ENCODE measurements at regions not wholly inside any gene's neighbourhood (a gene's known extent, or its start where the extent isn't known, plus 50 kb on each side); places are given as distances from the start of the nearest gene placed in this dataset.

- DNase-seq (ENCODE audit: low read depth in 3 of 3): no peak
Measured at GRCh38 chr20:48205281-48205782, 420.1 kb upstream of the SULF2 start.

DNA sequence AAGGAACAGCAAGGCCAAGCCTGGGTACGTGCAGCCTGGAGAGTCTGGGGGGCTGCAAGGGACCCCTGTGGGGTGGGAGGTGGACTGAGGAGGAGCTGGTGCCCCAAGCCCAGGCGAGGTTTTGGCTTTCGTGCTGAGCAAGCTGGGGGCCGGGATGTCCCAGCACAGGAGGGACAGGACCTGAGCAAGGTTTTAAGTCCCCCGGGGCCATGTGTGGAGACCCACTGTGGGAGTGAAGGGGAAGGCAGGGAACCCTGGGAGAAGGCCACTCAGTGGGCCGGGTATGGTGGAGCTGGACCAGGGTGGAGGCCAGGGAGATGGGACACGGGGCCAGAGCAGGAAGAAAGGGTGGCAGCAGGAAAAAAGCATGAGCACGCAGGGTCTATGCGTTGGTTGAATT lies 419.2 kb upstream of the SULF2 start:
- DNase-seq (ENCODE audit: low read depth in 3 of 3): no peak

- no peak for DNase-seq (ENCODE audit: low read depth in 3 of 3)
Measured at GRCh38 chr20:48203252-48203651, 418.0 kb upstream of the SULF2 start.

DNA sequence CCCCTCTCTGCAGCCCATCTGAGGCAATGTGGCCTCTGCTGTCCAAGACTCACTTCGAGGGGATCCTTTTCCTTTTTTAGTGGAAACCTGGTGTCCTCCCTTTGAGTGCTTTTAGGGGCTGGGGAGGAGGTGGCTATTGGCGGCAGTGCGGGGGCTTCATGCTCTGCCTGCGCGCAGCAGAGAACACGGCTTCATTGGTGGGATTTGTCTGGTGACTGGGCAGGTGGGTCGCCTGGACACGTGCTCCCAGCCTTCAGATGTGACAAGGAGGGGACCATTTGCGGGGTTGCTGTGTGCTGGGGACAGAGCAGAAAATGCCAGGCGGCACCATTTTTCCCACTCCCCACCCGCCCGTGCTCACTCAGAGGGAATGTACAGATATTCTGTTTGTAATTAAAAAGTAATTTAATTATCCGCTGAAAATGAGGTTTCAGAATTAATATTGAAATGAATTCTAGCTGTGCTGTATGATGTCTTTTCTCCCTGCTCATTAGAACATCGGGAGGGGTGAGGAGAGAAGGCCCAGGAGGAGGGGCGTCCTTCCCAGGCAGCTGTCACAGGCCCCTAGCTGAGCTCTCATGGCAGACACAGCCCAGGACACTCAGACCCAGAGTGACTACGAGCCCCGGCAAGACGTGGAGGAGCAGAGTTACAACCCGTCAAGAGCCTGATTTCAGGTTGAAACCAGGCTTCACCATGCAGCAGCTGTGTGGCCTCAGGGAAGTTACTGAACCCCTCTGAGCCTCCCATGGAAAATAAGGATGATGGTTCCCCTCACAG lies 417.2 kb upstream of the SULF2 start:
- no peak for DNase-seq (ENCODE audit: low read depth in 3 of 3)

GRCh38 chr20:48201885-48202284 lies 416.6 kb upstream of the SULF2 start:
- DNase-seq (ENCODE audit: low read depth in 3 of 3): no peak

DNA sequence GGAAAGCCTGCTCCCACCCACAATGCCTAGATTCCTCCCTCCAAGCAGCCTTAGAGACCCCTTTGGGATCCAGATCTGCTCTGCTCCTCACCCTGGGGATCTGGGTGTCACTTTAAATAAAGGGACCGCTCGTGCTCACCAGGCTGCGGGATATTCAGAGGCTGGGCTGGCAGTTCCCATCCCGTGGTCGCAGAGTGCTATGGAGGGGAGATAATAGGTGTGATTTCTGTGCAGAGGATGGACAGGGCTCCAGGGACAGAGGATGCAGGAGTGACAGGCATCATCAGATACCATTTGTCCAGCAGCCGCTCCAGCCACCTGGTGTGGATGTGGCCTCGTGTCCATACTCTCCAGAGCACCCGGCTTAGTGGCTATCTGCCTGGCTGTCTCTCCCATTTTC lies 415.9 kb upstream of the SULF2 start:
- DNase-seq (ENCODE audit: low read depth in 3 of 3): no peak

DNA sequence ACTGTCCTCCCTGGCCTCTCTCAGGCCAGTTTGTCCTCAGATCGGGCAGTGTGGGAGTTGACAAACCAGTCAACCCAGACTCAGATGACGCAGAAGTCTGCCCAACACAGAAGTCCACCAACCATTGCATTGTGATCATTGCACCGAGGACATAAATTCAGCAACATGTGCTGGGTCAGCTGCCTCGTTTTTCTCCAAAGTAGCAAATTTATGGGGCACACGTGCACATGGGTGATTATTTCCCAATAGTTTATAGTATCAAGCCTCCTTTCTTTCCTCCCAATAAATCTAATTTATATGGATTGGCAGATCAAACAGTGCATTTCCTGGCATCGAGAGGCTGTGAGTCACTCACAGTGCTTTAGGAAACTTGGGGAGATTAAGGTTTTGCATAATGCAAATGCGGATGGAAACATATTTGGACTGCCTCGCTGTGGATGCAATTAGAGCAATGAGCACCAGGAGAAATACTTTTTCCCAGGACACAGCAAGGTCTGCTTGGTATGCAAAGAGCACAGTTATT lies 413.7 kb upstream of the SULF2 start:
- no peak for DNase-seq (ENCODE audit: low read depth in 3 of 3)

GRCh38 chr20:48197066-48197465 lies 411.8 kb upstream of the SULF2 start:
- DNase-seq (ENCODE audit: low read depth in 3 of 3): no peak

DNA sequence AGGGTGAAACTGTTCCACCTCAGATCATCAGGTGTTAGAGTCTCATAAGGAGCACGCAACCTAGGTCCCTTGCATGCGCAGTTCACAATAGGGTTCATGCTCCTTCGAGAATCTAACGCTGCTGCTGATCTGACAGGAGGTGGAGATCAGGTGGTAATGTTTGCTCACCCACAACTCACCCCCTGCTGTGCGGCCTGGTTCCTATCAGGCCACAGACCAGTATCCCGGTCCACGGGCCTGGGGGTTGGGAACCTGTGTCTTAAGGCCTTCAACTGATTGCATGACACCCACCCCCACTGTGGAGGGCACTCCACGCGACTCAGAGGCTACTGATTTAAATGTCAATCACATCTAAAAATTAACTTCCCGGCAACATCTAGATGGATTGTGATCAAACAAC lies 411.2 kb upstream of the SULF2 start:
- DNase-seq (ENCODE audit: low read depth in 3 of 3): no peak

GRCh38 chr20:48196001-48196400 lies 410.7 kb upstream of the SULF2 start:
- DNase-seq (ENCODE audit: low read depth in 3 of 3): no peak

- no peak for DNase-seq (ENCODE audit: low read depth in 3 of 3)
Measured at GRCh38 chr20:48195121-48195870, 410.0 kb upstream of the SULF2 start.

- DNase-seq (ENCODE audit: low read depth in 3 of 3): no peak
Measured at GRCh38 chr20:48194583-48194982, 409.3 kb upstream of the SULF2 start.

- DNase-seq (ENCODE audit: low read depth in 3 of 3): no peak
Measured at GRCh38 chr20:48193627-48194425, 408.5 kb upstream of the SULF2 start.

DNA sequence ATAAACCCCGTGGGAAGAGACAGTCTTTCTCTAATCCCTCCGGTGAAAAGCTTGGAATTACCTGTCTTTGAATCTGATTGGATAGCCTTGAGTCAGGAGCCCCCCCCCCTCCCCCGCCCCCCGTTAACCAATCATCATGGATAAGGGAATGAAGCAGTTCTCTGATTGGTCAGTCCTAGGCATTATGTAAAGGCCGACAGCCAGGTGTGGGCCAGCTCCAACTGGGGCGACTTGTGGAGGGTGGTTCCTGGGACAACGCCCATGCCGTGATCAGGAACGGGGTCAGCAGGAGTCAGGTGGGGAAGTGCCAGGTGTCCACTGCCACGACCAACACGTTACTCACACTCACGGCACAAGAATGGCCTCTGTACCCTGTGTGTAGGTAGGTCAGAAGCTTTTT lies 406.8 kb upstream of the SULF2 start:
- no peak for DNase-seq (ENCODE audit: low read depth in 3 of 3)

- no peak for DNase-seq (ENCODE audit: low read depth in 3 of 3)
Measured at GRCh38 chr20:48191200-48191599, 405.9 kb upstream of the SULF2 start.

GRCh38 chr20:48190757-48191156 lies 405.5 kb upstream of the SULF2 start:
- DNase-seq (ENCODE audit: low read depth in 3 of 3): no peak

DNA sequence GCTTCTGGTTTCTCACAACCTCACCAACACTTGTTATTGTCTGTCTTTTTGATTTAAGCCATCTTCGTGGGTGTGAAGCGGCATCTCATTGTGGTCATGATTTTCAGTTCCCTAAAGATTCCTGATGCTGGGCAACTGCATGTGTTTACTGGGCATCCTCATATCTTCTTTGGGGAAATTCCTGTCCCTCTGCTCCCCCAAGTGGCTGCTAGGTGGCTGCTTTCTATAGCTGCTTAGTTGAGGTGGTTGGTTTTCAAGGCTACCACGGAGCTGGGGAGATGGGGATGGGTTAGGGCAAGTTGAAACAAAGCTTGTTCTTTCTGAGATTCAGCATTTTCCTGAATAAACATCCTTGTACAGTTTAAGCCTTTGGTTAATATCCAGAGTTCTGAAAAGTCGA lies 403.9 kb upstream of the SULF2 start:
- no peak for DNase-seq (ENCODE audit: low read depth in 3 of 3)

DNA sequence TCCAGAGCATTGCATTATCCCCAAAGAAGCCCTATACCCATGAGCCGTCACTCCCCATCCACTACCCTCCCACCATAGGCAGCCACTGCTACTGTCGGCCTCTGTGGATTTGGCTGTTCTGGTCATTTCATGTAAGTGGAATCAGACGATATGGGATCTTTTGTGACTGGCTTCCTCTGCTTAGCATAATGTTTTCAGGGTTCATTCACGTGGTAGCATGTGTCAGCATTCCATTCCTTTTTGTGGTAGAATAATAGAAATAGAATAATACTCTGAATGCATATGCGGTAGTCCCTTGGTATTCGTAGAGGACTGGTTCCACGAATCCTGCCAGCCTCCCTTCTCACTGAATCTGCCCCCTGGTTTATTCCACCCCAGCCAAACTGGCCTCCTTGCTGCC lies 402.6 kb upstream of the SULF2 start:
- DNase-seq (ENCODE audit: low read depth in 3 of 3): no peak

GRCh38 chr20:48186915-48187314 lies 401.6 kb upstream of the SULF2 start:
- DNase-seq (ENCODE audit: low read depth in 3 of 3): no peak

DNA sequence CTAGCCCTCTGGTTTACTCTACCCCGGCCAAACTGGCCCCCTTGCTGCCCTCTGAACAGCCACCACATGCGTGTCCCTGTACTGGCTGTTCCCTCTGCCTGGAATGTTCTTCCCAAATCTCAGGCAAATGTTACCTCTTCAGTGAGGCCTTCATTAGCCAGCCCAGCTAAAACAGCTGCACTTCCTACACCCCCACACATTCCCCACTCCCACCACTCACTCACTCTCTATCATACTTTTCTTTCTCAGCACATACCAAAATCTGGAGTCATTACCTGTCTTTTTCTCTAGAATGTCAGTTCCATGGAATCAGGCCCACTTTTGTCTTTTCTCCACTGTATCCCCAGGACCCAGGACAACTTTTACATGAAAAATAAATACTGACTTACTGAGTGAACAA lies 401.2 kb upstream of the SULF2 start:
- DNase-seq (ENCODE audit: low read depth in 3 of 3): no peak

- DNase-seq (ENCODE audit: low read depth in 3 of 3): no peak
Measured at GRCh38 chr20:48184229-48184628, 398.9 kb upstream of the SULF2 start.

DNA sequence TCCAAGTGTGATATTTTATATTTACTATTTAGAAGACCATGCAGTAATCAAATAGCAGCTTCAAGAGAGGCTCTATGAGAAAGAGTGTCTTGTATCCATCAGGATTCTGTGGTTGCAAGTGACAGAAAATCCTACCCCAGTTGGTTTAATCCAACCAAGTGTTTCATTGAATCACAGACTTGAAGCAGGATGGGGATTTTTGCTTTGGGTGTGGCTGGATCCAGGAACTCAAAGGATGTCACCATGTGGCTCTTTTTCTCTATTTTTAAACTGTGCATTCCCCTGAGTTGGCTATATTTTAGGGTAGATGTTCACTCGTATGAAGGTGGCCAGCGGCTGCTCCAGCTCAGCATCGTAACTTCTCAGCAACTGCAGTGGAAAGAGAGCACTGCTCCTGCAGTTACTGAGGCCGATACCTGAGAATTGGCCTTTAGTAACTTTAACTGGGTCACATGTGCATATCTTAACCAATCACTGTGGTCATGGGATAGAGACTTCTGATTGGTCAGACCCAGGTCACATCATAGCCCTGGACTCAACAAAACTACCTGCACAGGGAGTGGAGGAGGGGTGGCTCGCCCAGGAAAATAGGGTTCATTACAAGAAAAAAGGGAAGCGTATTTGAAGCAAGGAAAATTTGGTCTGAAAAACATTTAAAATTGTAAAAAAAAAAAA lies 396.1 kb upstream of the SULF2 start:
- no peak for DNase-seq (ENCODE audit: low read depth in 3 of 3)

All from stimulated activated CD4-positive, alpha-beta T cell treated with anti-CD3 and anti-CD28 coated beads, TNF-alpha, amount 100 ng/mL, for 48 hours (primary cell).